D721Med (cell line): ENCODE measurements at regions not wholly inside any gene's neighbourhood (a gene's known extent, or its start where the extent isn't known, plus 50 kb on each side); places are given as distances from the start of the nearest gene placed in this dataset.

Experiments used
- DNase-seq: peaks from one replicate; pipeline ENCODE4 v3.0.0; 2011; ENCODE audit warnings: low spot score; ENCODE audit not compliant: insufficient read length
- FAIRE-seq: peaks from 2 replicates; lab custom pipeline; 2011; peaks lifted over from hg19 to GRCh38; lab: Jason Lieb, UNC
- CTCF ChIP-seq: IDR thresholded peaks from 2 replicates; pipeline ENCODE4 v1.5.1; 2012; ENCODE audit warnings: mild to moderate bottlenecking, control low read depth; ENCODE audit not compliant: insufficient read depth; ENCODE audit errors: missing control alignments

DNA sequence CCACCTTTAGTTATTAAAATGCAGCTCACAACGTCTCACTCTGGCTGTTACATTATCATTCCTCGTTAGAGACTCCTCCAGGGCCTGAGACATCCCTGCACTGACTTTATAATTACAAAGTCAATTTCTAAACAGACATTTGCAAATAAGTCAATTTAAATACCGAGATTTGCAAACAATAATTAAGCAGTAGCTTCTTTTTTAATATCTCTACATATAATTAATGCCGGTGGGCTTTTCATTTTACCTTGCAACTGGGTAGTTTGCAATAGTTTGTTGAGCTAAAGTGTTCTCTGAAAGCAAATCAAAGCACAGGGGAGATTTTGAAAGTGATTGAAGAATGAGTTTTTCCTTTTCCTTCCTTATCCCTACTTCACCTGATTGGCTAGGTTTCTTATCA, 154.4 kb downstream of the TLR4 start:
- FAIRE-seq (no peak), DNase-seq (no peak)
- TF ChIP-seq CTCF, result no peak

GRCh38 chr9:117860849-117861248, 156.6 kb downstream of the TLR4 start:
- DNase-seq (no peak), FAIRE-seq (no peak)
- TF ChIP-seq CTCF, result no peak

DNA sequence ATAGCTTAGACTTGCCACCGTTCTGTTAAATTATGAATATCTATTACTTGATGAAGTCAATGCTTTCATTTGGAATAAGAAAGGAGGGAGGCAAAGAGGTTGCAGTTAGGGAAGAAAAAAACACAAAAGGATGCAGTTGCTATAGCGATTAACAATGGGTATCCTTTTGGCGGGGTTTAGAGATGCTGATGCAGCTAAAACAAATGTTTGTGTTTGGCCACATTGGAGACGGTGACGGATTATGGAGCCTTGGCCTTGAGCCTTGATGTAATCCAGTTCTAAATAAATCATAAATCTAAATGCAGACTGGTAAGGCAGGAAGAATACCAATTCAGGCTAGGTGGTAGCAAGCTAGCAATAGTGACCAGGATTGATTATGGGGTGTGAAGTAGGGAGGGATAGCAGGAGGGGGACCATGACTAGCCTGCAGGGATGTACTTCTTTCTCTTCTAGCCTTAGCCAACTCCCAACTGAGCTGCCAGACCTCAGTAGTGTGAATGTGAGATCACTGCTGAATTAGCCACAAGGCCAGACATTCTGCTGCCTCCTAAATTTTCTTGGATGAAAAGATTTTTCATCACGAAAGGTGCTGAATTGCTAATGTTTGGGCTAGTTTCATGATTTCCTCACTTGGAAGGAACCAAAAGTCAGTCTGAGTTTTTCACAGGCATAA, 160.3 kb downstream of the TLR4 start:
- DNase-seq (no peak), FAIRE-seq (no peak)
- no peak for TF ChIP-seq CTCF

DNA sequence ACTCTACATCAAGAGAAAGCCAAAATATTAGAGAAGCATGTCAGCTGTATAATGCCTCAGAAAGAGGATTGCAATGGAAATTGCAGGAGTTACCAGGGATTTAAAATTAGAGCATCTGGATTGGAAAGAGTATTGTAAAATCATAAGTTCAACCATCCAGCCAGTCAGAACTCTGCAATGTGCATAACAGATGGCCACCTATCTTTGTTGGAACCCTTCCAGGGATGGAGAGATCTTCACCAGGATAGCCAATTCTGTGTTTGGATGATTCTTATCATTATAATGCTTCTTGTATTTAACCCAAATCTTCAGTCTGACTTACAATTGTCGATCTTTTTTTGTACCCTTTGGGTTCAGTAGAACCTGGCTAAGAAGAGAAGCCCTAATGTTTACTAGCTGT, 164.4 kb downstream of the TLR4 start:
- DNase-seq (no peak), FAIRE-seq (no peak)
- TF ChIP-seq CTCF, result no peak

GRCh38 chr9:117869287-117869686, 165.1 kb downstream of the TLR4 start:
- DNase-seq (no peak), FAIRE-seq (no peak)
- TF ChIP-seq CTCF, result no peak

- no peak for TF ChIP-seq CTCF
- FAIRE-seq, result no peak
- DNase-seq, result no peak
Measured at GRCh38 chr9:117869712-117870111, 165.5 kb downstream of the TLR4 start.

DNA sequence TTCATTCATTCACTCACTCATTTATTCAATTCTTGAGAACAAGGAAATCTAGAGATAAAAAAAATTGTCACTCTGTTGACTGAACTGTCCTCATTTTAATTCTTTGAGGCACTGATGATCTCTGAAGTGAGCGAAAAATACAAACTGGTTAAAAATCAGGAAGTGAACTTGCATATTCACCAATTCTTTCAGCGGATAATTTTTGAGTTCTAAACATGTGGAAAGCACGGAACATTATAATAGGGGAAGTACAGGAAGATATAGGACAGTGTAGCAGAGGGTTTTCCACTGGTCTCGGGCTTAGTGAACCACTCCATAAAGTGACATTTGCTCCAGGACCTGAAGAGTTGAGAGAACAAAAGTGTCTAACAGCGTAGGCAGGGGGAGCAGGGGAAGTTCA, 169.5 kb downstream of the TLR4 start:
- TF ChIP-seq CTCF, result no peak
- no peak for DNase-seq
- FAIRE-seq, result no peak
